GM12878 (cell line): ENCODE measurements at regions not wholly inside any gene's neighbourhood (a gene's known extent, or its start where the extent isn't known, plus 50 kb on each side); places are given as distances from the start of the nearest gene placed in this dataset.

ENCODE experiments used
- ATAC-seq: fragments of 200-7000 bp; cut with Tn5 transposase; 3 replicates; pipeline ENCODE4 v1.9.1; 2020; ENCODE audit warnings: mild to moderate bottlenecking, moderate library complexity
- BruUV-seq: library from RNA; stranded (reverse); fragments of 400-500 nt; replicated peaks from 2 replicates; lab custom pipeline; 2021; lab: Mats Ljungman, UMichigan
- CTCF ChIA-PET: fragments of 300-600 bp; sonication (Branson Sonifier 250); formaldehyde crosslinking; extraction: SDS; loops from one replicate; lab custom pipeline; 2021; ENCODE audit warnings: inconsistent platforms; lab: Yijun Ruan, JAX
- POLR2A ChIA-PET: fragments of 350-600 bp; formaldehyde crosslinking; extraction: SDS; loops from one replicate; lab custom pipeline; 2021; ENCODE audit warnings: inconsistent platforms; lab: Charles Lee
- RAD21 ChIA-PET: fragments of 300-600 bp; sonication (Branson Sonifier 250); formaldehyde crosslinking; loops from one replicate; lab custom pipeline; 2023; ENCODE audit warnings: antibody characterized with exemption; ENCODE audit not compliant: unreplicated experiment; lab: Charles Lee
- SMC1A ChIA-PET: fragments of 300-600 bp; sonication (Branson Sonifier 250); formaldehyde crosslinking; loops from one replicate; lab custom pipeline; 2023; ENCODE audit not compliant: unreplicated experiment, uncharacterized antibody; lab: Charles Lee
- DNase-seq: peaks from one replicate; pipeline ENCODE4 v3.0.0-alpha.2; 2011; ENCODE audit warnings: low read depth, low spot score
- FAIRE-seq: peaks from 3 replicates; lab custom pipeline; 2011; peaks lifted over from hg19 to GRCh38; lab: Jason Lieb, UNC
- H2AFZ ChIP-seq: 2 replicates; pipeline ENCODE4 v1.6.0; 2011; ENCODE audit warnings: low read depth, low read length, control low read depth; ENCODE audit not compliant: control insufficient read depth
- H3K27ac ChIP-seq: 2 replicates; pipeline ENCODE4 v1.5.1; 2011; ENCODE audit warnings: control low read depth; ENCODE audit not compliant: control insufficient read depth, insufficient read depth
- H3K27me3 ChIP-seq, 2 experiments: replicated peaks in 1 of 2; 2 replicates each; pipeline versions ENCODE4 v1.6.0 to v1.6.1; 2011; ENCODE audit warnings: low read length in 1 of 2; ENCODE audit not compliant: control insufficient read depth in 2 of 2, insufficient read depth in 2 of 2
- H3K36me3 ChIP-seq, 2 experiments: 2 replicates each; pipeline ENCODE4 v1.5.1; 2011; ENCODE audit warnings: low read length in 1 of 2; ENCODE audit not compliant: control insufficient read depth in 2 of 2, insufficient read depth in 2 of 2
- H3K4me1 ChIP-seq: 2 replicates; pipeline ENCODE4 v1.6.1; 2011; ENCODE audit warnings: mild to moderate bottlenecking, low read length, moderate library complexity, mixed read lengths; ENCODE audit not compliant: control insufficient read depth, insufficient read depth
- H3K4me2 ChIP-seq: 2 replicates; pipeline ENCODE4 v1.6.0; 2011; ENCODE audit warnings: control low read depth; ENCODE audit not compliant: control insufficient read depth, insufficient read depth
- H3K4me3 ChIP-seq: fragments of 200-600 bp; sonication (generic); 2 replicates; pipeline ENCODE4 v1.5.1; 2016
- H3K79me2 ChIP-seq: 2 replicates; pipeline ENCODE4 v1.6.0; 2011; ENCODE audit warnings: low read length; ENCODE audit not compliant: control insufficient read depth, insufficient read depth
- H3K9ac ChIP-seq: 2 replicates; pipeline ENCODE4 v1.8.0; 2011; ENCODE audit warnings: low read length, control low read depth, mixed read lengths; ENCODE audit not compliant: control insufficient read depth, insufficient read depth
- H3K9me3 ChIP-seq: replicated peaks from 3 replicates; pipeline ENCODE4 v1.5.1; 2011; ENCODE audit warnings: mild to moderate bottlenecking, low read length; ENCODE audit not compliant: control insufficient read depth, insufficient read depth
- H4K20me1 ChIP-seq: 2 replicates; pipeline ENCODE4 v1.6.0; 2011; ENCODE audit not compliant: control insufficient read depth, insufficient read depth
- ELK1 ChIP-seq: IDR thresholded peaks from 2 replicates; pipeline ENCODE4 v1.6.1; 2012; ENCODE audit warnings: low read depth, low read length, improper control_type of control experiment
- FOXK2 ChIP-seq: fragments of 450-650 bp; IDR thresholded peaks from 2 replicates; pipeline ENCODE4 v1.6.1; 2017; ENCODE audit warnings: mild to moderate bottlenecking, moderate library complexity
- HCFC1 ChIP-seq: fragments of 150-350 bp; IDR thresholded peaks from 2 replicates; pipeline ENCODE4 v1.6.1; 2014; ENCODE audit warnings: low read length
- HSF1 ChIP-seq: fragments of 150-350 bp; IDR thresholded peaks from 2 replicates; pipeline ENCODE4 v1.6.1; 2014; ENCODE audit warnings: mild to moderate bottlenecking, low read depth, low read length
- KAT2A ChIP-seq: conservative IDR thresholded peaks from 2 replicates; pipeline ENCODE4 v1.6.1; 2011; ENCODE audit warnings: low read depth, low read length; ENCODE audit not compliant: control insufficient read depth
- LARP7 ChIP-seq: fragments of 450-650 bp; IDR thresholded peaks from 2 replicates; pipeline ENCODE4 v1.6.1; 2017; ENCODE audit warnings: mild to moderate bottlenecking
- NR2F1 ChIP-seq: fragments of 450-650 bp; conservative IDR thresholded peaks from 2 replicates; pipeline ENCODE4 v1.6.1; 2017; ENCODE audit warnings: mild to moderate bottlenecking
- POLR2AphosphoS5 ChIP-seq: IDR thresholded peaks from 2 replicates; pipeline ENCODE4 v1.6.1; 2011; ENCODE audit warnings: mild to moderate bottlenecking, low read length, inconsistent platforms
- POU2F2 ChIP-seq: IDR thresholded peaks from 3 replicates; pipeline ENCODE4 v1.6.1; 2011; ENCODE audit warnings: low read depth, mild to moderate bottlenecking, low read length, borderline replicate concordance
- PRDM15 ChIP-seq: fragments of 450-650 bp; formaldehyde crosslinking; IDR thresholded peaks from 2 replicates; pipeline ENCODE4 v1.4.0; 2020; ENCODE audit warnings: mild to moderate bottlenecking, moderate library complexity
- SPI1 ChIP-seq: IDR thresholded peaks from 2 replicates; pipeline ENCODE4 v1.6.1; 2011; ENCODE audit warnings: low read depth, mild to moderate bottlenecking, low read length, moderate library complexity, borderline replicate concordance; ENCODE audit not compliant: insufficient read depth
- ZBTB4 ChIP-seq: fragments of 450-650 bp; formaldehyde crosslinking; IDR thresholded peaks from 2 replicates; pipeline ENCODE4 v1.4.0; 2022; ENCODE audit warnings: mild to moderate bottlenecking, moderate library complexity
- WGBS: methylation state at CpG from one replicate; pipeline ENCODE4 v1.1.6; 2016; ENCODE audit warnings: low lambda C conversion rate; ENCODE audit not compliant: insufficient replicate concordance, insufficient coverage; ENCODE audit errors: missing lambda C conversion rate; 5-methylcytosine and 5-hydroxymethylcytosine counted together
- in situ Hi-C: fragments of 300-500 bp; cut with MboI; formaldehyde crosslinking; loops from 9 replicates; pipeline ENCODE4 v1.14.3; 2018; ENCODE audit warnings: mixed read lengths
- intact Hi-C: fragments of 100-400 bp; cut with micrococcal nuclease; formaldehyde crosslinking; loops from one replicate; pipeline ENCODE4 v1.14.2; 2022; ENCODE audit not compliant: unreplicated experiment

GRCh38 chr22:26967282-26967681, 309.9 kb downstream of the MIAT start (continued):
- no peak for TF ChIP-seq PRDM15
- TF ChIP-seq SPI1, result no peak
- no peak for TF ChIP-seq FOXK2
- no peak for TF ChIP-seq POLR2AphosphoS5
- no peak for TF ChIP-seq KAT2A

- no peaks in the 10 kb centered on the region for H4K20me1 ChIP-seq
- no TSS peak for BruUV-seq
- no peak overlapping the region for H3K27ac ChIP-seq
- no peaks in the 10 kb centered on the region for H3K36me3 ChIP-seq
- 16% methylated on average over 6 of the region's 6 CpGs for WGBS
- intact Hi-C loops, result no loop called here
- no peak overlapping the region for H3K9ac ChIP-seq
- POLR2A ChIA-PET, result no interaction called here
- DNase-seq, result no peak
- RAD21 ChIA-PET, result no interaction called here
- no peak for ATAC-seq
- SMC1A ChIA-PET, result no interaction called here
- no peak overlapping the region for H3K4me3 ChIP-seq
- FAIRE-seq, result no peak
- in situ Hi-C loops, result no loop called here
- H2AFZ ChIP-seq, result no peak overlapping the region
- no peaks in the 10 kb centered on the region for H3K4me1 ChIP-seq
- no peaks in the 10 kb centered on the region for H3K27me3 ChIP-seq
- CTCF ChIA-PET, result no interaction called here
- no peak overlapping the region for H3K4me2 ChIP-seq
- H3K9me3 ChIP-seq, result no peaks in the 10 kb centered on the region
- no peaks in the 10 kb centered on the region for H3K79me2 ChIP-seq
- TF ChIP-seq NR2F1, result no peak
- no peak for TF ChIP-seq HCFC1
- TF ChIP-seq ZBTB4, result no peak
- TF ChIP-seq HSF1, result no peak
- TF ChIP-seq ELK1, result no peak
- TF ChIP-seq POU2F2, result no peak
- no peak for TF ChIP-seq LARP7
These were observed 311.6 kb downstream of the MIAT start for GRCh38 chr22:26968859-26969523.
